Testis (tissue), 2 donors: ENCODE measurements at regions not wholly inside any gene's neighbourhood (a gene's known extent, or its start where the extent isn't known, plus 50 kb on each side); places are given as distances from the start of the nearest gene placed in this dataset.
"Not testable (repeated sequence)": the region's sequence is repeated elsewhere in the genome, so short reads cannot be mapped to it uniquely, and the experiment has no call there.

Source experiments
- DNase-seq: peaks from one replicate; pipeline ENCODE4 v3.0.0-alpha.2; 2019
- H3K27ac ChIP-seq, 2 donors: fragments of 200-600 bp; sonication (generic); one replicate each; pipeline ENCODE4 v1.5.1; 2019
- H3K27me3 ChIP-seq: fragments of 200-600 bp; sonication (generic); one replicate; pipeline ENCODE4 v1.5.1; 2019
- H3K36me3 ChIP-seq: fragments of 200-600 bp; sonication (generic); one replicate; pipeline ENCODE4 v1.5.1; 2017; ENCODE audit warnings: low read depth; ENCODE audit errors: missing control alignments
- H3K4me1 ChIP-seq: fragments of 200-600 bp; sonication (generic); one replicate; pipeline ENCODE4 v1.5.1; 2019
- H3K4me3 ChIP-seq, 2 donors: fragments of 200-600 bp; sonication (generic); one replicate each; pipeline ENCODE4 v1.5.1; 2017 to 2019
- H3K9me3 ChIP-seq: fragments of 200-600 bp; sonication (generic); one replicate; pipeline ENCODE4 v1.5.1; 2017
- POLR2A ChIP-seq: fragments of 450-650 bp; IDR thresholded peaks from one replicate; pipeline ENCODE4 v1.6.1; 2017; ENCODE audit warnings: antibody characterized with exemption, mild to moderate bottlenecking, moderate library complexity
- WGBS, 2 donors: methylation state at CpG; one replicate each; pipeline ENCODE4 v1.1.5; 2018; 5-methylcytosine and 5-hydroxymethylcytosine counted together
- intact Hi-C: fragments of 100-400 bp; cut with DNase I; formaldehyde crosslinking; loops from one replicate; pipeline ENCODE4 v1.15.1; 2023; ENCODE audit warnings: low total_unique reads
- TF ChIP-seq, protein P1 (sequence below), 3 experiments: fragments of 450-650 bp in 2 of 3; fragments of 200-600 bp in 1 of 3; sonication (generic) in 1 of 3; IDR thresholded peaks; one replicate each; pipeline ENCODE4 v1.5.1; 2016 to 2019; ENCODE audit warnings: antibody characterized with exemption in 3 of 3, mild to moderate bottlenecking in 2 of 3, moderate library complexity in 1 of 3

DNA sequence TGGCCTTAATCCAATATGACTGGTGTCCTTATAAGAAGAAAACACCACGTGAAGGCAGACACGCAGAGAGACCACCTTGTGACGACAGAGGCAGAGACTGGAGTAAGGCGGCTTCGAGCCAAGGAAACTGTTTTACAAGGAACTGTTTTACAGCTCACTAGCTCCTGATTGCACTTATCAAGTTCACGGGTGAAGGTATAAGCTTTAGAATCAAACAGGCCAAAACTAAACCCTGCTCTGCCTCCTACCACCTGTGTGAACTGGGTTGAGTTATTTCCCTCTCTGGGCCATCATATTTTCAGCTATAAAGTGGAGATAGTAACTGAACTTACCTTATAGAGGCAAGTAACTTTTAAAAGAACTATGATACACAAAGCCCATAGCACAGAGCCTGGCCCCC, 166.9 kb upstream of the NFIA start:
- TF ChIP-seq, protein P1, sequence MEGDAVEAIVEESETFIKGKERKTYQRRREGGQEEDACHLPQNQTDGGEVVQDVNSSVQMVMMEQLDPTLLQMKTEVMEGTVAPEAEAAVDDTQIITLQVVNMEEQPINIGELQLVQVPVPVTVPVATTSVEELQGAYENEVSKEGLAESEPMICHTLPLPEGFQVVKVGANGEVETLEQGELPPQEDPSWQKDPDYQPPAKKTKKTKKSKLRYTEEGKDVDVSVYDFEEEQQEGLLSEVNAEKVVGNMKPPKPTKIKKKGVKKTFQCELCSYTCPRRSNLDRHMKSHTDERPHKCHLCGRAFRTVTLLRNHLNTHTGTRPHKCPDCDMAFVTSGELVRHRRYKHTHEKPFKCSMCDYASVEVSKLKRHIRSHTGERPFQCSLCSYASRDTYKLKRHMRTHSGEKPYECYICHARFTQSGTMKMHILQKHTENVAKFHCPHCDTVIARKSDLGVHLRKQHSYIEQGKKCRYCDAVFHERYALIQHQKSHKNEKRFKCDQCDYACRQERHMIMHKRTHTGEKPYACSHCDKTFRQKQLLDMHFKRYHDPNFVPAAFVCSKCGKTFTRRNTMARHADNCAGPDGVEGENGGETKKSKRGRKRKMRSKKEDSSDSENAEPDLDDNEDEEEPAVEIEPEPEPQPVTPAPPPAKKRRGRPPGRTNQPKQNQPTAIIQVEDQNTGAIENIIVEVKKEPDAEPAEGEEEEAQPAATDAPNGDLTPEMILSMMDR (IDR thresholded peaks at IDR 0.05): no peak
- TF ChIP-seq POLR2A: no peak
- Histone ChIP-seq H3K4me1 (no peaks in the 10 kb centered on the region), H3K36me3 (no peaks in the 10 kb centered on the region), H3K9me3 (no peaks in the 10 kb centered on the region), H3K4me3 (no peak overlapping the region), H3K27ac (no peak overlapping the region), H3K27me3 (no peaks in the 10 kb centered on the region)
- DNase-seq: no peak
- WGBS, 2 donors: 82 to 93% methylated on average over 6 of the region's 6 CpGs
- intact Hi-C loops: no loop called here

DNA sequence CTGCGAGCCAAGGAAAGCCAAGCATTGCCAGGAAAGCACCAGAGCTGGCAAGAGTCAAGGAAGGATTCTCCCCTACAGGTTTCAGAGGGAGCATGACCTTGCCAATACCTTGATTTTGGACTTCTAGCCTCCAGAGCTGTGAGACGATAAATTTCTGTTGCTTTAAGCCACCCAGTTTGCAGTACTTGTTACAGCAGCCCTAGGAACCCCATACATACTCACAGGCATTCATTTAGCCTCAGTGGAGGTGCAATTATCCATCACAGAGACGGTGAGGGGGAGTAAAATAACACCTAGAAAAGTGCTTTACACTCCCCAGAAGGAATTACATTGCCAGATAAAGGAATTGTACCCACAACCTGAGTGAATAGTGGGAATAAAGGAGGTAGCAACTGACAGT, 167.4 kb upstream of the NFIA start:
- TF ChIP-seq POLR2A: no peak
- TF ChIP-seq, protein P1 (IDR thresholded peaks at IDR 0.05): no peak
- no peak for DNase-seq
- intact Hi-C loops: no loop called here
- H3K27me3 ChIP-seq: no peaks in the 10 kb centered on the region
- no peak overlapping the region for H3K4me3 ChIP-seq
- no peaks in the 10 kb centered on the region for H3K9me3 ChIP-seq
- H3K36me3 ChIP-seq: no peaks in the 10 kb centered on the region
- WGBS, 2 donors: 88 to 93% methylated on average over 3 of the region's 3 CpGs
- no peaks in the 10 kb centered on the region for H3K4me1 ChIP-seq
- H3K27ac ChIP-seq: no peak overlapping the region

DNA sequence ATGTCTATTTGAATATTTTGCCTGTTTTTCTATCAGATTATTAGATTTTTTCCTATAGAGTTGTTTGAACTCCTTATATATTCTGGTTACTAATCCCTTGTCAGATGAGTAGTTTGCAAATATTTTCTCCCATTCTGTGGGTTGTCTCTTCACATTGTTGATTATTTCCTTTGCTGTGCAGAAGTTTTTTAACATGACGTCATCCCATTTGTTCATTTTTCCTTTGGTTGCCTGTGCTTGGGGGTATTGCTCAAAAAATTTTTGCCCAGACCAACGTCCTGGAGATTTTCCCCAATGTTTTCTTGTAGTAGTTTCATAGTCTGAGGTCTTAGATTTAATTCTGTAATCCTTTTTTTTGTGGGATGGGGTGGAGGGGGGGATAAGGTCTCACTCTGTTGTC, 168.7 kb upstream of the NFIA start:
- intact Hi-C loops, H3K4me1 ChIP-seq, H3K27me3 ChIP-seq, DNase-seq, H3K4me3 ChIP-seq, H3K27ac ChIP-seq, H3K36me3 ChIP-seq, H3K9me3 ChIP-seq: not testable (repeated sequence)
- WGBS, 2 donors: 73 to 84% methylated on average over 2 of the region's 2 CpGs

DNA sequence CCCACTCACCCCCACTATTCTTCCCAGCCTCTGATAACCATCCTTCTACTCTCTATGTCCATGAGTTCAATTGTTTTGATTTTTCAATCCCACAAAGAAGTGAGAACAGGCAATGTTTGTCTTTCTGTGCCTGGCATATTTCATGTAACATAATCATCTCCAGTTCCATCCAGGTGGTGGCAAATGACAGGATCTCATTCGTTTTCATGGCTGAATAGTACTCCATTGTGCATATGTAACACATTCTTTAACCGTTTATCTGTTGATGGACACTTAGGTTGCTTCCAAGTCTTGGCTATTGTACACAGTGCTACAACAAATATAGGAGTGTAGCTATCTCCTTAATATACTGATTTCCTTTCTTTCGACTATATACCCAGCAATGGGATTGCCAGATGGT, 169.3 kb upstream of the NFIA start:
- Histone ChIP-seq H3K27ac (no peak overlapping the region), H3K36me3 (no peaks in the 10 kb centered on the region), H3K4me1 (no peaks in the 10 kb centered on the region), H3K9me3 (no peaks in the 10 kb centered on the region), H3K4me3 (no peak overlapping the region), H3K27me3 (no peaks in the 10 kb centered on the region)
- no peak for DNase-seq
- 76 to 86% methylated on average over 3 of the region's 3 CpGs for WGBS, 2 donors
- TF ChIP-seq, protein P1 (IDR thresholded peaks at IDR 0.05): no peak
- TF ChIP-seq POLR2A: no peak
- intact Hi-C loops: no loop called here

DNA sequence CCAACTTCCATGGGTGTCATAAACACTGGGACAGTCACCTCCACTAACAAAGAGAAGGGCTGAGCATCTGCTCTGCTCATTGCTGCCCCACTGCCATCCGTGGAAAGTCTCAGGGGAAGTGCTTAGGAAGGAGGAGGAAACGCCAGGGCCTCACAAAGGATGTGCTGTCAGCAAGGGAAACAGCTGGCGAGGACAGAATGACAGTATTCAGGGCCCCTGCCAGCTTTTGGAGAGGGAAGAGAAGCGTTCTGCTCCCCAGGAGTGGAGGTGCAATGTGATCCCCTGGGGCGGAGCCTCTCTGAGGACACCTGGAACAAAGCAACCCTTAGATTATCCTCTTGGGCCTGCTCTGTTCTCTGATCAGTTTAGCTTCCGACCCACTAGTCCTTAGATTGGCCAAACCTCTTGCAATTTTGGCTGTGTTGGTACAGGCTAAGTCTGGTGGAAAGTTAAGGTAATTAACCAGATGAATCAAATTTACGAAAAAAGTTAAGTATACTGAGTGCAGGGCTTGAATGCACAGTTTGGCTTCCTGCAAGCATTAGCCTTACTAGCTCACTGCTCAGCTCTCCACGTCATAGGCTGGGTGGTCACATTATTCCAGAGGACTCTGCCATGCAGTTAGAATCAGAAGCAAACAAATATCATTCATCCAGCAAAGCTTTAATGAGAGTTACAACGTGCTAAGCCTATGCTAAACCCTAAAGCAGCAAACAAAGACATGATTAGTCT, 170.2 kb upstream of the NFIA start:
- DNase-seq: no peak
- H3K4me1 ChIP-seq: no peaks in the 10 kb centered on the region

More for the DNA sequence above, 170.2 kb upstream of the NFIA start:
- TF ChIP-seq, protein P1 (IDR thresholded peaks at IDR 0.05): no peak
- no peak for TF ChIP-seq POLR2A
- WGBS, 2 donors: 71 to 83% methylated on average over 7 to 9 of the region's 9 CpGs
- no peaks in the 10 kb centered on the region for H3K27me3 ChIP-seq
- H3K4me3 ChIP-seq: no peak overlapping the region
- intact Hi-C loops: no loop called here
- H3K27ac ChIP-seq: no peak overlapping the region
- no peaks in the 10 kb centered on the region for H3K36me3 ChIP-seq
- no peaks in the 10 kb centered on the region for H3K9me3 ChIP-seq
